ENCODE measurements at regions not wholly inside any gene's neighbourhood (a gene's known extent, or its start where the extent isn't known, plus 50 kb on each side); places are given as distances from the start of the nearest gene placed in this dataset.

- TF ChIP-seq CTCF (IDR thresholded peaks at IDR 0.05) (no peak), POLR2A (IDR thresholded peaks at IDR 0.05) (no peak)
Observed at GRCh38 chrX:124282580-124282979, 49.9 kb upstream of the TEX13D start.

All from Peyer's patch (tissue), 4 donors.